GM23248 (cell line): ENCODE measurements at regions not wholly inside any gene's neighbourhood (a gene's known extent, or its start where the extent isn't known, plus 50 kb on each side); places are given as distances from the start of the nearest gene placed in this dataset.

Experiments used
- EZH2 ChIP-seq: fragments of 200-600 bp; sonication (generic); IDR thresholded peaks from 2 replicates; pipeline ENCODE4 v1.6.1; 2018; ENCODE audit warnings: antibody characterized with exemption, mild to moderate bottlenecking; ENCODE audit not compliant: insufficient read depth, poor library complexity, severe bottlenecking
- EZH2phosphoT487 ChIP-seq: fragments of 200-600 bp; sonication (generic); IDR thresholded peaks from 2 replicates; pipeline ENCODE4 v1.6.1; 2018; ENCODE audit warnings: antibody characterized with exemption, moderate library complexity, mild to moderate bottlenecking, low read depth; ENCODE audit not compliant: insufficient read depth

- TF ChIP-seq EZH2, result no peak
- TF ChIP-seq EZH2phosphoT487, result no peak
Observed at GRCh38 chr16:55403464-55403863, 75.5 kb upstream of the MMP2 start.
